ENCODE measurements at regions not wholly inside any gene's neighbourhood (a gene's known extent, or its start where the extent isn't known, plus 50 kb on each side); places are given as distances from the start of the nearest gene placed in this dataset.

GRCh38 chr7:13673290-13673689 is 316.2 kb downstream of the ETV1 start:
- TF ChIP-seq REST (IDR thresholded peaks at IDR 0.05; ENCODE audit: insufficient read depth in 1 of 2, low read depth in 2 of 2, low read length in 2 of 2) (no peak), POLR2AphosphoS5 (IDR thresholded peaks at IDR 0.05; ENCODE audit: low read depth, low read length) (no peak), TAF1 (IDR thresholded peaks at IDR 0.05; ENCODE audit: borderline replicate concordance, insufficient read depth, low read length) (no peak)
